ENCODE measurements at regions not wholly inside any gene's neighbourhood (a gene's known extent, or its start where the extent isn't known, plus 50 kb on each side); places are given as distances from the start of the nearest gene placed in this dataset.
"Not testable (repeated sequence)": the region's sequence is repeated elsewhere in the genome, so short reads cannot be mapped to it uniquely, and the experiment has no call there.

DNA sequence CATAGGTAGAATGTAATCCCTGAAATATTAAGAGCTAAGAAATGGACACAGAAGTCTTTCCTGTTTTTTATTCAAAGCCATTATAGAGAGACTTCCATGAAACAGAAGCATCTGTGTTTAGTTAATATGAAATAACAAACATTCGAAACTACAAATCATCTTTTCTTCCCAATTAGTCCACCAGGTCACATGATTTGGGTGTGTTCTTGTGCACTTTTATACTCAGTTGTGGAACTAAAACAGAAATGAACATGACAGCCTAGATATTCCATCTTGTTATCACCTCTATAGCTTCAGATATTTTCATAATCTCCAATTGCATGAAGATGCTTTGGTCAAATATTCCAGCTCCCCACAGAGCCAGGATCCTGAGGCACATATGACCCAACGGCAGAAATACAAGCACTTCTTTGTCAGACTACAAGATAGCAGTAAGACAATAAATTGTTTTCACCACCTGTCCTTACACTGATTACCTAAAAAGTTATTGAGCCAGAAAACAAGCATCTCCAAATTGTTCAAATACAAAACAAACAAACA is 116.8 kb upstream of the BEND6 start:
- no peak for DNase-seq

DNA sequence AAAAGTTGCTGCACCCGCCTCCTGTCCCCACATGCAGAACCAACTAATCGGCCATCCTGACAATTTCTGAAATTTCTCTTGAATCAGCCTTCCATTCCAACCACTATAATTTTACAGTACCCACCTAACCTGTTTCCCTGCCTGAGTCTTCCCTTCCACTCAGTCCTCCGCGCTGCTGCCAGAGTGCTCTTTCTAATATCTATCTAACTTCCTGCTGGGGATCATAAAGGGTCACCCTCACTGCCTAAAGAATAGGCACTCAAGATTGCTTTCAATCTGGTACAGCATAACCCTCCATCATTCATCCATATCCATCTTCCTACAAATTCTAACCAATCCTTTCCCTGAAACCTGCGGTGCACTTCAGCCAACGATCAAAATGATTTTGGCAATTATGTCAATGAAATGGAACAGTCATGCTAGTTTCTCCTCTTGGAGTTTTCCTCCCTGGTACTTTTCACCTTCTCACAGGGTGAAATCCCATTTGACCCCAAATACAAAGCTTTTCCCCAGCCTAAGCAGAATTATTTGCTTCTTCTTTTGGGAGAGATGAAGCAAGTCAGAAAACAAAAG is 117.5 kb upstream of the BEND6 start:
- DNase-seq = no peak

DNA sequence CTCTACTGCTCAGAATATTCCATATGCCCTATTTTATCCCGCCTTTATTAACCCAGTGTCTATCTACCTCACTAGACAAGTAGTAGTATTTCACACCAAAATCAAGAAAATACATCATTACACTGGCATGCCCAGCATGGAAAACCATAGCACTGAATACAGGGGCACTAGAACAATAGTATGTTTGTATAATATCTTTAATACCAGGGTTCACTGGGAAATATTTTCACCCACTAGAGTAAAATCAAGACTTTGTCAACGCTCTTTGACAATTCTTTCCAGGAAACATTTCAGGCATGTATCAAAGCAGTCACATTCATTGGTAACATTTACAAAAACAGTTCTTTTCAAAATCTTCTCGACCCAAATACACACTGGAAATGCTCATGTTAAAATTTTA is 119.3 kb upstream of the BEND6 start:
- DNase-seq = no peak

DNA sequence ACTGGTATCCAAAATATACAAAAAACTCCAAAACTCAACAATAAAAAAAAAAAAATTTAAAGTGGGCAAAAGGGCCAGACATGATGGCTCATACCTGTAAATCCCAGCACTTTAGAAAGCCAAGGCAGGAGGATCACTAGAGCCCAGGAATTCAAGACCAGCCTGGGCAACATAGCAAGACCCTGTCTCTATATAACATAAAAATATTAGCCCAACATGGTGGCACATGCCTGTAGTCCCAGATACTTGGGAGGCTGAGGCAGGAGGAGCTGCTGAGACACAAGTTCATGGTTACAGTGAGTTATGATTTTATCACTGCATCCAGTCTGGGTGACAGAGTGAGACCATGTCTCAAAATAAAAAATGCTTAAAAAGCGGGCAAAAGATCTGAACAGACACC is 121.0 kb upstream of the BEND6 start:
- no peak for DNase-seq

DNA sequence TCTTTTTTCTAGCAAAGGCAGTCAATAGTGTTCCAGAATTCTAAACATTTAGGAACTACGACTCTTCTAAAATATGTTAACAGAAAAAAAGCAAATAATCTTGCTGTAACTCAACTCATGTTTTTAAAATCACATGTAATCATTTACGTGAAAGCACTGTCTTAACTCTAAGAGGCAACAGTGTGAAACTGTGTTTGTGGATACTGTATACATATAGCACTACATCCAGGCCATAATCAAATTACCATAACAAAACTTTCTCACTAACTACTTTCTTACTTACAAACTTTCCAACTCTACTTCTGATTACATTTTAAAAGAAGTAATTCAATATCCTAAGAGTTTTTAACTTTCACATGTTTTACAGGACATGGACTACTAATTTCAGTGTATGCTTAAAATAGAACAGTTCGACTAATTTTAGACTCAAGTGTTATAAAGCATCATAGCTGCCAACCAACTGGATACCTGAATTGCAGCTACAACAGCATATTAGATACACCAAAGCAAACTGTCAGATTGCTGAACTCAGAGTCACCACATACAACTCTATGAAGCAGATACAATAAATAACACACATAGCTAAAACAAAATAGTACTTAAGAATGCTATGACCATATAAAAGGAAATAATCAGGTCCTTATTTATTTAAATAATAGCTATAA is 121.6 kb upstream of the BEND6 start:
- no peak for DNase-seq

DNA sequence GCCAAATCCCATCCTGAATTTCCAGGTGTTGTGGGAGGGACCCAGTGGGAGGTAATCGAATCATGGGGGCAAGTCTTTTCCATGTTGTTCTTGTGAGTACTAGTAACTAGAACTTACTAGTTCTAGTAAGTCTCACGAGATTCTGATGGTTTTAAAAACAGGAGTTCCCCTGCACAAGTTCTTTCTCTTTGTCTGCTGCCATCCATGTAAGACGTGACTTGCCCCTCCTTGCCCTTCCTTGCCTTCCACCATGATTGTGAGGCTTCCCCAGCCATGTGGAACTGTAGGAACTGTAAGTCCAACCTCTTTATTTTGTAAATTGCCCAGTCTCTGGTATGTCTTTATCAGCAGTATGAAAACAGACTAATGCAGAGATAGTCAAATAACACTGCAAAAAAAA is 122.7 kb upstream of the BEND6 start:
- no peak for DNase-seq

DNA sequence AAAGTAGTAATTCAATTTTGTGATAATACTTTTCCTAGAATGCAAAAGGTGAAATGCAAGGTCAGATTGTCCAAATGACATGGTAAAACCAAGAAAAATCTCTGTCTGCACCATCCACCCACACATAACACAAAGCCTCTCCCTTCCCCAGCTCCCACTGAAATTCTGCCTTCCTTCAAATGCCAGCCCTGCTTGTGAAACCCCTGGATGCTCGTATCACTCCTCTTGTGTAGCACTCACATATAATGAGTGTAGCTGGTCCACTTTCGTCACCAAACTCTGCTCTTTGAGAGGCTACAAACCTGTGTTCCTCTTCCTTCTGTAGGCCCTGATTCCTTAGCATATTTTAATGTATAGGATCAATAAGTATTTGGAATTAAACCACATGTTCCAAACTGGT is 123.6 kb upstream of the BEND6 start:
- no peak for DNase-seq

DNA sequence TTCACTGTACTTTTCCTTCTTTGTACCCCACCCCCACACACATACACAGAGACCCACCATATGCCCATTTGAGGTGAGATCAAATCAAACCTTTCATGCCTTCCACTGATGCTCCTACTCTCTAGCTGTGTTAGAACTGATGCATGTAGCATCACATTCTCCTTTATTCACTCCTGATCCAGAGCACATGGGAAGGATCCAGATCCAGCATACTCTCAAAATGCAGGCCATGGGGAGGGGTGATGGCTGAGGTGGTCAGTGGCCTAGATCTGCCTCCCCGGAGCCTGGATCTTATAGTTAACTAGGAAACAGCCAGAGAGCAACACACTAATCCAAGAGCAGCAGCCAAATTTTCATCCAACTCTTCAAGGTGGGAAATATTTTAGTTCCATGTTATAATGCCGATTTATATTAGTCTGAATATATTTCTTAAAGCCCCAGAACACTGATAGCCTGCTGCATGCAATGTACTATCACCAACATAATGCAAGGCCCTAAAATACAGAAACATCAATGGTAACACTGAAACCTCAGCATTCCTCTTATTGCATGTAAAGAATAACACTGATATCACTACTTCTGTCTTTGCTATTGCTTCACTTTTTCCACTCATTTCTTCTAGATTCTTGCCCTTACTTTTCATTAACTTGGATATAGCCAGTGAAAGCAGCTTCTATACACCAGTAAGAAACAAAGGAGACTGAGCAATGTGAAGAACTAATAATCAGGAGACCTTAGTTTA is 126.8 kb upstream of the BEND6 start:
- DNase-seq = no peak

DNA sequence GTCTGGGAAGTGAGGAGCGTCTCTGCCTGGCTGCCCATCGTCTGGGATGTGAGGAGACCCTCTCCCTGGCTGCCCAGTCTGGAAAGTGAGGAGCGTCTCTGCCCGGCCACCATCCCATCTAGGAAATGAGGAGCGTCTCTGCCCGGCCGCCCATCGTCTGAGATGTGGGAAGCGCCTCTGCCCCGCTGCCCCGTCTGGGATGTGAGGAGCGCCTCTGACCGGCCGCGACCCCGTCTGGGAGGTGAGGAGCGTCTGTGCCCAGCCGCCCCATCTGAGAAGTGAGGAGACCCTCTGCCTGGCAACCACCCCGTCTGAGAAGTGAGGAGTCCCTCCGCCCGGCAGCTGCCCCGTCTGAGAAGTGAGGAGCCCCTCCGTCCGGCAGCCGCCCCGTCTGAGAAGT is 130.5 kb upstream of the BEND6 start:
- DNase-seq = not testable (repeated sequence)

DNA sequence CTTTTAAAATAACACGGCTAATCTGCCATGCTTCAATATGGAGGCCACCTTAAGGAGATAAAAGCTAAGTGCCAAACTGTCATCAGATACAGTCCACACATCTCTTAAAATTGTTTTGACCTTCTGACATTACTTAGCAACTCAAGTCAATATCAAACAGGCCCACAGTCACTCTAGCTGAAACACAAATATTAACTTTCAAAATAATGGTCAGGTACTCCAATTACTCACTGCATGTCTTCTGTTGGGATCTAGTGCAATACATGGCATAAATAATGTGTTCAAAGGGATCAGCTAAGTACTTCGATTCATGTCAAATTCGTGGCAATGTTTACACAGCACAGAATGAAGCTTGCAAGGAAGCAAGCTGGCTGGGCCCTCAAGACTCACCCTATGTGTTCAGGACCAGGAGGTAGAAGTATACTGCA is 133.9 kb upstream of the BEND6 start:
- no peak for DNase-seq

DNA sequence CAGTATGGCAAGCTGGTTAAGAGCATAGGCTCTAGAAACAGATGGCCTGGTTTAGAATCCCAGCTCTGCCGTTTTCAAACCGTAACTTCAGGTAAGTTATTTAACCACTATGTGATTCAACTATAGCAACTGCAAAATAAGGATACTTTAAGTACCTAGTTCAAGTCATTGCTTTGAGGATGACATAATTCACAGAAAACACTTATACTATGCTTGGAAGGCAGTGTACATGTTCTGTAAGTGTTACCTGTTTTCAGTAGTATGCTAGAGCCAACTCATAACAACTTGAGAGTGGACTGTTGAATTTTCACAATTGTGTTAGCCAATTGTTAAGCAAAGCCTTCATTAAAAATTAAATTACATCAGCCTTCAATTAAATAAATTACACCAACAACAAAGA is 134.8 kb upstream of the BEND6 start:
- no peak for DNase-seq

DNA sequence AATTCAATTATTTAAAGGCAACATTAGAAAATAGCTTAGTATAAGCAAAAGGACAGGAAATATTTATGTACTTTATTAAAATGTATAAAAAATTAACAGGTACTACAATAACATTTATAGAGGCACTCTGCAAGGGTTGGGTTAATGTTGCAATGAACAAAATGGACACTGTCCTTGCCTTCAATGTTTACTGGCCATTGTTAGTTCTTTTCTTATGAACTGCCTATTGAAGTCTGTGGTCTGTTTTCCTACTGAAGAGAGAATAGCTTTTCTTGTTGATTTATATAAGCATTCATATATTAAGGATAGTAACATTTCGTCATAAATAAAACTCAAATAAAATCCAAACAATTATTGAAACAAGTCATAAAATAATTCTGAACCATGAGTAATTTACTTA is 135.3 kb upstream of the BEND6 start:
- no peak for DNase-seq

DNA sequence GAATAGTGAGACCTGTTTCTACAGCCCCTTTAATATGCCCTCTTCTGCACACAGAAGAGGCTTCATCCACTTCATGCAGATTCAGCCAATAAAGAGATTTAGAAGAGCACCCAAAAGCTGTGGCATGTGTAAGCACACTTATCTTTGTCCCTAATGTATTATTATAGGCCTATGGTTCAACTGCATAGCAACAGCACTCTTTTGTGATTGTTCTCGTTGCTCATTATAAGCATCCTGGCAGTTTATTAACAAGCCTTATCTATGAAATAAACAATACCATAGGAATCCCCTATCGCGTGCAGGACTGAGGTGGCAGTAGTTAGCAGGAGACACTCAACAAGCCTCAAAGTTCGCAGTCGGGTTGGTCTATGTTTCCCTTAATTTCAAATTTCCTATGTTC is 138.5 kb upstream of the BEND6 start:
- no peak for DNase-seq

DNA sequence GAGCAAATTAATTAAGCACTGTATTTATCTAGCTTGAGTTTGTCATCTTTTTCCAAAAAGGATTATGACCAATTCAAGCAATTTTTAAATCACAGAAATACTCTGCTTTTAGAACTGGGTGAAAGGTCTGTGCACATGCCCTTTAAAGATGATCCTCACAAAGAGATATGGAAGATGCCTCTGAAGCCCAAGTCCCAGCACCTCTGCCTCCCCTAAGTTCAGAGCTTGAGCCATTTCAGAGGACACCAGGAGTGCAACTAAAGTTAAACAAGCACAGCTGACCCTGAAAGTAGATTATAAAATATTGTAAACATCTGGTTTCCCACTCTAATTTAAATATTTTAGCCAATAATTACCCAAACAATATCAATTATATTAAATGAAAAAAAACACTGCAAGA is 139.5 kb upstream of the BEND6 start:
- no peak for DNase-seq

DNA sequence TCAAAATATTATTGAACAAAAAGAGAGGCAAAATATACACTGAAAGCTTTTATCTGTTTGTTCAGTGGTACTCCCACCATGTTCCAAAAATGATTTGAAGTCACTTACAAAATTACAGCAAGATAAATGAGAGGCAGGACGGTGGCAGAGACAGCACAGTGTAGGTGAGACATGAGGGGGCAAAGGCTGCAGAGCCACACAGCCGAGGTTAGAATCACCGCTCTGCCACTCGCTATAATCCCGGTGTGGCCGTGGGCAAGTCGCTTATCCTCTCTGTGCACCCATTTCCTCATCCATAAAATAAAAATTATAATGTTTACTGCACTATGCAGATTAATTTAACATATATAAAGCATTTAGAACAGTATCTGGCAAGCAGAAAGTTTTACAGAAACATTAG is 140.1 kb upstream of the BEND6 start:
- no peak for DNase-seq

DNA sequence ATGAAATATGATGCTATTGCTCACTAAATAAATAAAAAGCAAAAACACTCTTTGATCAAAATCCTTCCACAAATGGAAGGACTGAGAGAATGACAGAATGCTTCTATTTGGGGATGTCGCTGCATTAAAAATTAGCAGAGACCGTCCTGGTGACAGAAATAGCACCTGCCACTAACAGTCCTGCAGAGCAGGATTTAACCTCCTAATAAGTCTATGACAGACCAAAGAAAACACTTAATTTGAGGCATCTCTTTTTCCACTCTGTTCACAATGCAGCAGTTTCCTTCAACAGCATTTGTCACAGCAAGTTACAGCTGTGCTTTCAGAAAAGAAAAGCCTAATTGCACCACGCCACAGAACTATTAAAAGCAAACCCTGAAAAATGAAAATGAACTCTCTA is 140.6 kb upstream of the BEND6 start:
- no peak for DNase-seq

DNA sequence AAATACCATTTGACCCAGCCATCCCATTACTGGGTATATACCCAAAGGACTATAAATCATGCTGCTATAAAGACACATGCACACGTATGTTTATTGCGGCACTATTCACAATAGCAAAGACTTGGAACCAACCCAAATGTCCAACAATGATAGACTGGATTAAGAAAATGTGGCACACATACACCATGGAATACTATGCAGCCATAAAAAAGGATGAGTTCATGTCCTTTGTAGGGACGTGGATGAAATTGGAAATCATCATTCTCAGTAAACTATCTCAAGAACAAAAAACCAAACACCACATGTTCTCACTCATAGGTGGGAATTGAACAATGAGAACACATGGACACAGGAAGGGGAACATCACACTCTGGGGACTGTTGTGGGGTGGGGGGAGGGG is 142.1 kb upstream of the BEND6 start:
- not testable (repeated sequence) for DNase-seq

DNA sequence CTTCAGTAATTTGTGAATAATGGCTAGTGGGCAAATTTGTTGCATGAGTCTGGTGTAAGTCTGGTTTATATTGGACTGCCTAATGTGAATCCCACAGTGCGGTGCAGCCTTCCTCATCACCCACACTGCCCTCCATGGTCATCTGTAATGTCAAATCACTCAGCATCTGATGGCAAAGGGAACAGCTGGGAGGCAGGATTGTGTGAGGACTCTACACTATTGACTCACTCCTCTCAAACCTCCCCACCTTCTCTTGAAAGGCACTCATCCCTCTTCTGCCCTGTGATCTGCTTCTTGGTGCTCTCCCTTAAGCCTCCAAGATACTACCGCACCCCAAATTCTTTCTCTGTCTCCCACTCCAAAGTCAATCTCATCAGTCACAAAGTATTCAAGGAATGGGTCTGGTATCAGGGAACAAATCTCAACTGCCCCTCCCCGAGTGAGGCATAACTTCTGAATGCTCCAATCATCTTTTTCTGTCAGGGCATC is 146.0 kb upstream of the BEND6 start:
- no peak for DNase-seq

DNA sequence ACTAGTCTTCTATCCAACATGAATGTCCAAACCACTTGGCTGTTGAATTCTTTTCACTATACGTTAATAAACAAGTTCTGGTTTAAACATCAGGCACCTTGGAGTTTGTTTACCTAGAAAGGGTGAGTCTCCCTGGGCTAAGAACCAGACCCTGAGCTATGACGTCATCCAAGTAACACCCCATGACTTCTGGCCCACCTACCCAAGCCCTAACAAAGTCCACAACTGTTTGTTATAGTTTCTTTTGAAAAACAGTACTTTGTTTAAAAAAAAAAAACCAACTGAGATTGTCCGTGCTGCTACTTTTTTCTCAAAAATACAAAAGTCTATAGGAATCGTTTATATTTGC is 146.9 kb upstream of the BEND6 start:
- no peak for DNase-seq

DNA sequence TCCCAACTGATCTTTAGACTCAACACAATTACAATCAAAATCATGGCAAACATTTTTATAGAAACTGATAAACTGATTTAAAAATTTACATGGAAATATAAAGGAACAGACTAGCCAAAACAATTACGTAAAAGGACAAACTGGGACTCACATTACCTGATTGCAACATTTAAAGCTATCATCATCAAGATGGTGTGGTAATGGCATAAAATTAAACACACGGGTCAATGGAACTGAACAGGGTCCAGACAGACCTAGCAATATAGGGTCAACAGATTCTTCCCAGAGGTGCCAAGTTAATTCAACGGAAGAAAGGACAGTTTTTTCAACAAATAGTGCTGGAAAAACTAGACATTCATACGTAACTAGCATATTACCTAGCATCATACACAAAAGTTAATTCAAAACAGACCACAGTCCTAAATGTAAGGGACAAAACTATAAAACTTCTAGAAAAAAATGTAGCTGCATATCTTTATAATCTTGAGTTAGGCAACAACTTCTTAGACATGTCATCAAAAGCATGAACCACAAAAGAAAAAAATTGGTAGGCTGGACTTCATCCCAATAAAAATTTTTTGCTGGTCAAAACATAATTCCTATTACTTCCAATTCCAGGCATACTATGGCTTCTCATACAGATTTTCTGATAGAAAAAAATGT is 147.4 kb upstream of the BEND6 start:
- DNase-seq = no peak

DNA sequence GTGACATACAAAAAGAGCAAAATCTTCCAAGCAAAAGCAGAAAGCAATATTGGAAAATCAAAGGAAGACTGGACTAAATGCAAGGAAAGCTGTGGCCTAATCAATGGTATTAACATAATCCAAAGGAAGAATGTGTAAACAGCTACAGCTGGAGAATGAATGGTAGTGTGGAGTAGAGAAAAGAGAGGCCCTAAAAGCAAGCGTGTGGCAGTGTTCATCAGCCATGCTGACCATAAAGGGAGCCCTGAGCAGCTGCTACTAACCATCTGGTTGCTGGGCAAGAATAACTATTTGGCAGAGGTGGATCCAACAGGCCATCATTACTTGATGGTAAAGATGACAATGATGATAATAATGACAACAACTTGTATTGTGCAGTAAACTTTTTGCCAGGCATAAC is 148.5 kb upstream of the BEND6 start:
- DNase-seq = no peak

DNA sequence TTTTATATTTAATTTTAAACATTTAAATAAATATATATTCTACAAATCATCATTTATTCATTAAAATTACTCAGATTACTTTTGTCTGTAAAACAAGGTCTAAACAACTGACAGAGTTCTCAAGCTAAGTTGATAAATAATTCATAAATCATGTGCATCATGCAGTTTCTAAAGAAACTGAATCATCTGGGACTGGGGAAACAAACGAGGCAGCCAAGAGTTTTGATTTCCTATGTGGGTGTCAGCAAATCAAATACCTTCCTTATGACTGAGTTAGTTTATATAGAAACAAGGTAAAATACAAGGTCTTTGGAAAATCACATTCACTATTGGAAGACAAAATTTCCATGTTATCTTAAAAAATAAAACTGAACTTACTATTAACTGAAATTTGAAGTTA is 149.9 kb upstream of the BEND6 start:
- DNase-seq = no peak

DNA sequence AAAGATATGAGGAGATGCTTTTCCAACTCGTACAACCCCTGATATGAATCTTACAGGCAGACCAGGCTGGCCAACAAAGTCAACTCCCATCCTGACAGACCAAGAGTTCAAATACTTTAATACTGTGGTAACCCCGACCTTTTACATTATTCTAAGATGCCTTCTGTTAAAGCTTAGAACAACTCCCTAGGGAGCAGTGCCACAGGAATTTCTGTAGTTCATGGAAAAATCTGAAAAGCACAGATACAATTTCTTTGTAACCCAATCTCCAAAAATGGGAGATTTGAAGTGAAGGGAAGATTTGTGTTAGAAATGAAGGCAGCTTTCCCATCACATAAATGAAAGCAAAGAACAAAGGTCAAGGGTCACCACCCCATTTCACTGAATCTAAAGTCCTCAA is 151.3 kb upstream of the BEND6 start:
- DNase-seq = no peak

DNA sequence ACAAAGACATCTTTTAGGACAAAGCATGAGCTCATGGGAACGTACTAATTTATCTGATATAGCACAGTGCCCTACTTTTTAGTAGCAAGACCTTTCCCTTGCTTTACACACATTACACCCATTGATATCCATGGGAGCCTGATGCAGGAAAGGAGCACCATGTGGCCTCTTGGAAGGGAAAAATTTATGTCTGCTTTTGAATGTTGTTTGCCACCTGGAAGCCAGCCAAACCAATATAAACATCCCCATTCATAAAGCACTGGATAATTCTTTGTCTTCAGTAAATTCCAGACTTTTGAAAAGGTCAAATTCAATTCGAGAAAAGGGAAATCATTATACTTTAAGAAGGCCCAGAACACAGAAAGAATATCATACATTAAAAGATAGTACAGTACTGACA is 152.3 kb upstream of the BEND6 start:
- no peak for DNase-seq

All from stimulated activated CD8-positive, alpha-beta memory T cell treated with anti-CD3 and anti-CD28 coated beads, Interleukin-4, amount 100 ng/mL, for 48 hours (primary cell).